Thyroid gland (tissue), 4 donors: ENCODE measurements at regions not wholly inside any gene's neighbourhood (a gene's known extent, or its start where the extent isn't known, plus 50 kb on each side); places are given as distances from the start of the nearest gene placed in this dataset.

Source experiments
- DNase-seq, 2 donors: peaks; one replicate each; pipeline ENCODE4 v3.0.0-alpha.2; 2019
- H3K27ac ChIP-seq, 3 donors: fragments of 200-600 bp; sonication (generic); 1 replicate in 2 of 3; 2 replicates in 1 of 3; pipeline ENCODE4 v1.5.1; 2016 to 2019; ENCODE audit warnings: mild to moderate bottlenecking in 1 of 3, moderate library complexity in 1 of 3
- H3K27me3 ChIP-seq: fragments of 200-600 bp; sonication (generic); one replicate; pipeline ENCODE4 v1.5.1; 2019
- H3K36me3 ChIP-seq, 2 donors: fragments of 200-600 bp; sonication (generic); one replicate each; pipeline ENCODE4 v1.5.1; 2016 to 2019
- H3K4me1 ChIP-seq, 2 donors: fragments of 200-600 bp; sonication (generic); one replicate each; pipeline ENCODE4 v1.5.1; 2017 to 2019
- H3K4me3 ChIP-seq, 3 donors: fragments of 200-600 bp; sonication (generic); replicated peaks in 1 of 3; 1 replicate in 2 of 3; 2 replicates in 1 of 3; pipeline ENCODE4 v1.5.1; 2016; ENCODE audit warnings: mild to moderate bottlenecking in 1 of 3
- H3K9me3 ChIP-seq: fragments of 200-600 bp; sonication (generic); one replicate; pipeline ENCODE4 v1.5.1; 2017
- CTCF ChIP-seq, 6 experiments: fragments of 200-600 bp in 3 of 6; fragments of 450-650 bp in 3 of 6; sonication (generic) in 3 of 6; IDR thresholded peaks; one replicate each; pipeline ENCODE4 v1.5.1; 2016 to 2019; ENCODE audit warnings: antibody characterized with exemption in 6 of 6, mild to moderate bottlenecking in 2 of 6, inconsistent platforms in 1 of 6, moderate library complexity in 1 of 6
- POLR2A ChIP-seq, 2 donors: fragments of 450-650 bp; IDR thresholded peaks; one replicate each; pipeline ENCODE4 v1.6.1; 2017; ENCODE audit warnings: antibody characterized with exemption in 2 of 2, mild to moderate bottlenecking in 2 of 2, moderate library complexity in 1 of 2
- WGBS, 2 donors: methylation state at CpG; one replicate each; pipeline ENCODE4 v1.1.5; 2017; 5-methylcytosine and 5-hydroxymethylcytosine counted together
- intact Hi-C: fragments of 100-400 bp; cut with DNase I; formaldehyde crosslinking; loops from one replicate; pipeline ENCODE4 v1.15.1; 2023

GRCh38 chr3:88795503-88795902 lies 311.9 kb upstream of the EPHA3 start:
- intact Hi-C loops = no loop called here
- H3K4me1 ChIP-seq = no peaks in the 10 kb centered on the region
- no peaks in the 10 kb centered on the region for H3K36me3 ChIP-seq
- no peak overlapping the region for H3K27ac ChIP-seq
- no peak for TF ChIP-seq POLR2A (IDR thresholded peaks at IDR 0.05)
- no peak for TF ChIP-seq CTCF (IDR thresholded peaks at IDR 0.05)
- H3K27me3 ChIP-seq = no peaks in the 10 kb centered on the region
- H3K4me3 ChIP-seq = no peak overlapping the region
- H3K9me3 ChIP-seq = no peaks in the 10 kb centered on the region
- no peak for DNase-seq

- WGBS, 2 donors = 87% methylated on average over 3 of the region's 3 CpGs
- TF ChIP-seq CTCF (IDR thresholded peaks at IDR 0.05) (no peak), POLR2A (IDR thresholded peaks at IDR 0.05) (no peak)
- H3K36me3 ChIP-seq = no peaks in the 10 kb centered on the region
- H3K4me3 ChIP-seq = no peak overlapping the region
- no peak for DNase-seq
- no peak overlapping the region for H3K27ac ChIP-seq
- no peaks in the 10 kb centered on the region for H3K27me3 ChIP-seq
- no peaks in the 10 kb centered on the region for H3K9me3 ChIP-seq
- intact Hi-C loops = no loop called here
- no peaks in the 10 kb centered on the region for H3K4me1 ChIP-seq
Measured at GRCh38 chr3:88807491-88808105, 299.8 kb upstream of the EPHA3 start.

GRCh38 chr3:88809993-88810392 lies 297.4 kb upstream of the EPHA3 start:
- no peaks in the 10 kb centered on the region for H3K9me3 ChIP-seq
- intact Hi-C loops = no loop called here
- no peak for TF ChIP-seq POLR2A (IDR thresholded peaks at IDR 0.05)
- TF ChIP-seq CTCF (IDR thresholded peaks at IDR 0.05) = no peak

GRCh38 chr3:88810455-88810854 lies 297.0 kb upstream of the EPHA3 start:
- H3K27me3 ChIP-seq = no peaks in the 10 kb centered on the region
- DNase-seq = no peak
- intact Hi-C loops = no loop called here
- WGBS, 2 donors = 56 to 68% methylated on average over 4 of the region's 4 CpGs
- H3K4me3 ChIP-seq = no peak overlapping the region
- H3K27ac ChIP-seq = no peak overlapping the region
- TF ChIP-seq POLR2A (IDR thresholded peaks at IDR 0.05) = no peak
- TF ChIP-seq CTCF (IDR thresholded peaks at IDR 0.05) = no peak
- no peaks in the 10 kb centered on the region for H3K4me1 ChIP-seq
- no peaks in the 10 kb centered on the region for H3K9me3 ChIP-seq
- no peaks in the 10 kb centered on the region for H3K36me3 ChIP-seq

More at GRCh38 chr3:88809993-88810392, 297.4 kb upstream of the EPHA3 start:
- Histone ChIP-seq H3K27me3 (no peaks in the 10 kb centered on the region), H3K27ac (no peak overlapping the region), H3K36me3 (no peaks in the 10 kb centered on the region), H3K4me1 (no peaks in the 10 kb centered on the region), H3K4me3 (no peak overlapping the region)
- WGBS, 2 donors = 23 to 39% methylated on average over 2 of the region's 2 CpGs
- DNase-seq = no peak

- intact Hi-C loops = no loop called here
- Histone ChIP-seq H3K27me3 (no peaks in the 10 kb centered on the region), H3K27ac (no peak overlapping the region), H3K4me1 (no peaks in the 10 kb centered on the region), H3K4me3 (no peak overlapping the region), H3K9me3 (no peaks in the 10 kb centered on the region), H3K36me3 (no peaks in the 10 kb centered on the region)
- WGBS, 2 donors = 22 to 27% methylated on average over 3 of the region's 3 CpGs
- peak; percentile 5 to 11 for DNase-seq
- TF ChIP-seq CTCF (IDR thresholded peaks at IDR 0.05) (no peak), POLR2A (IDR thresholded peaks at IDR 0.05) (no peak)
Measured at GRCh38 chr3:88811096-88811495, 296.3 kb upstream of the EPHA3 start.
